ENCODE measurements at regions not wholly inside any gene's neighbourhood (a gene's known extent, or its start where the extent isn't known, plus 50 kb on each side); places are given as distances from the start of the nearest gene placed in this dataset.

DNA sequence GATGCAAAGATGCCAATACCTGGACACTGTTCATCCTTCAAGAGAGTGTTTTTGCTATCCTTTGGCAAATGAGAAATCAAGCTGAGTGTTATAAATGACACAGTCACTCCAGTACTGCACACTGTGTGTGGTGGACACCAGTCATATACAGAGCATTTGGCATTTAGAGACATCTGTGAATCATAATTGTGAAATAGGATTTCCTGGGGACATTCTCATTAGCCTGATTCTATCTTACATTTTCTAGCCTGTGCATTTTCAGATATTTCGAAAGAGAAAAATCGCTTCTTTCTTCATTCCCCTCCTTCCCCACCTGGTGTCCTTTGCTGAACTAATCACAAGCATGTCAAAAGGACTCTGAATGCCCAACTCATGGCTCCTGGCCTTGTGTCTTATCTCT lies 781.0 kb upstream of the ARGLU1 start:
- TF ChIP-seq, protein P1, sequence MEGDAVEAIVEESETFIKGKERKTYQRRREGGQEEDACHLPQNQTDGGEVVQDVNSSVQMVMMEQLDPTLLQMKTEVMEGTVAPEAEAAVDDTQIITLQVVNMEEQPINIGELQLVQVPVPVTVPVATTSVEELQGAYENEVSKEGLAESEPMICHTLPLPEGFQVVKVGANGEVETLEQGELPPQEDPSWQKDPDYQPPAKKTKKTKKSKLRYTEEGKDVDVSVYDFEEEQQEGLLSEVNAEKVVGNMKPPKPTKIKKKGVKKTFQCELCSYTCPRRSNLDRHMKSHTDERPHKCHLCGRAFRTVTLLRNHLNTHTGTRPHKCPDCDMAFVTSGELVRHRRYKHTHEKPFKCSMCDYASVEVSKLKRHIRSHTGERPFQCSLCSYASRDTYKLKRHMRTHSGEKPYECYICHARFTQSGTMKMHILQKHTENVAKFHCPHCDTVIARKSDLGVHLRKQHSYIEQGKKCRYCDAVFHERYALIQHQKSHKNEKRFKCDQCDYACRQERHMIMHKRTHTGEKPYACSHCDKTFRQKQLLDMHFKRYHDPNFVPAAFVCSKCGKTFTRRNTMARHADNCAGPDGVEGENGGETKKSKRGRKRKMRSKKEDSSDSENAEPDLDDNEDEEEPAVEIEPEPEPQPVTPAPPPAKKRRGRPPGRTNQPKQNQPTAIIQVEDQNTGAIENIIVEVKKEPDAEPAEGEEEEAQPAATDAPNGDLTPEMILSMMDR (IDR thresholded peaks at IDR 0.05 in 2 of 3, conservative IDR thresholded peaks at IDR 0.05 in 1 of 3; ENCODE audit: borderline replicate concordance in 1 of 3, insufficient read depth in 1 of 3, low read depth in 2 of 3, low read length in 2 of 3): no peak
- TF ChIP-seq, protein P2, sequence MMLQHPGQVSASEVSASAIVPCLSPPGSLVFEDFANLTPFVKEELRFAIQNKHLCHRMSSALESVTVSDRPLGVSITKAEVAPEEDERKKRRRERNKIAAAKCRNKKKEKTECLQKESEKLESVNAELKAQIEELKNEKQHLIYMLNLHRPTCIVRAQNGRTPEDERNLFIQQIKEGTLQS (IDR thresholded peaks at IDR 0.05): no peak
